Glutamatergic neuron (in vitro differentiated cells): ENCODE measurements at regions not wholly inside any gene's neighbourhood (a gene's known extent, or its start where the extent isn't known, plus 50 kb on each side); places are given as distances from the start of the nearest gene placed in this dataset.
A peak's percentile ranks its signal among the peaks of the same experiment; 100 is the strongest.

Experiments used
- DNase-seq: peaks from one replicate; pipeline ENCODE4 v3.0.0; 2022
- H3K27ac Mint-ChIP-seq: one replicate; pipeline ENCODE4 v1.8.0; 2020; ENCODE audit warnings: mild to moderate bottlenecking, mixed read lengths, inconsistent platforms; ENCODE audit not compliant: unreplicated experiment
- H3K27me3 Mint-ChIP-seq: one replicate; pipeline ENCODE4 v1.8.0; 2020; ENCODE audit warnings: mild to moderate bottlenecking, moderate library complexity, mixed read lengths, inconsistent platforms; ENCODE audit not compliant: unreplicated experiment
- H3K36me3 Mint-ChIP-seq: one replicate; pipeline ENCODE4 v1.8.0; 2020; ENCODE audit warnings: mild to moderate bottlenecking, mixed read lengths, inconsistent platforms; ENCODE audit not compliant: unreplicated experiment
- H3K4me1 Mint-ChIP-seq: one replicate; pipeline ENCODE4 v1.8.0; 2020; ENCODE audit warnings: mild to moderate bottlenecking, low read depth, mixed read lengths, inconsistent platforms; ENCODE audit not compliant: unreplicated experiment
- H3K4me3 Mint-ChIP-seq: one replicate; pipeline ENCODE4 v1.8.0; 2020; ENCODE audit warnings: mild to moderate bottlenecking, mixed read lengths, inconsistent platforms; ENCODE audit not compliant: unreplicated experiment
- H3K9me3 Mint-ChIP-seq: one replicate; pipeline ENCODE4 v1.8.0; 2020; ENCODE audit warnings: mild to moderate bottlenecking, moderate library complexity, mixed read lengths, inconsistent platforms; ENCODE audit not compliant: unreplicated experiment
- TF ChIP-seq, protein P1 (sequence below): fragments of 200-600 bp; sonication (generic); IDR thresholded peaks from one replicate; pipeline ENCODE4 v1.5.0; 2021; ENCODE audit not compliant: partially characterized antibody, unreplicated experiment

GRCh38 chr1:30601316-30602085 lies 121.9 kb downstream of the MATN1 start:
- peak overlapping the region; percentile 11 for H3K4me3 Mint-ChIP-seq
- TF ChIP-seq, protein P1, sequence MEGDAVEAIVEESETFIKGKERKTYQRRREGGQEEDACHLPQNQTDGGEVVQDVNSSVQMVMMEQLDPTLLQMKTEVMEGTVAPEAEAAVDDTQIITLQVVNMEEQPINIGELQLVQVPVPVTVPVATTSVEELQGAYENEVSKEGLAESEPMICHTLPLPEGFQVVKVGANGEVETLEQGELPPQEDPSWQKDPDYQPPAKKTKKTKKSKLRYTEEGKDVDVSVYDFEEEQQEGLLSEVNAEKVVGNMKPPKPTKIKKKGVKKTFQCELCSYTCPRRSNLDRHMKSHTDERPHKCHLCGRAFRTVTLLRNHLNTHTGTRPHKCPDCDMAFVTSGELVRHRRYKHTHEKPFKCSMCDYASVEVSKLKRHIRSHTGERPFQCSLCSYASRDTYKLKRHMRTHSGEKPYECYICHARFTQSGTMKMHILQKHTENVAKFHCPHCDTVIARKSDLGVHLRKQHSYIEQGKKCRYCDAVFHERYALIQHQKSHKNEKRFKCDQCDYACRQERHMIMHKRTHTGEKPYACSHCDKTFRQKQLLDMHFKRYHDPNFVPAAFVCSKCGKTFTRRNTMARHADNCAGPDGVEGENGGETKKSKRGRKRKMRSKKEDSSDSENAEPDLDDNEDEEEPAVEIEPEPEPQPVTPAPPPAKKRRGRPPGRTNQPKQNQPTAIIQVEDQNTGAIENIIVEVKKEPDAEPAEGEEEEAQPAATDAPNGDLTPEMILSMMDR = no peak
- H3K27me3 Mint-ChIP-seq = no peaks in the 10 kb centered on the region
- H3K27ac Mint-ChIP-seq = no peak overlapping the region
- H3K4me1 Mint-ChIP-seq = peaks cover 6% of the 10 kb centered on the region
- H3K9me3 Mint-ChIP-seq = peaks cover 3% of the 10 kb centered on the region
- DNase-seq = no peak
- H3K36me3 Mint-ChIP-seq = peaks cover 8% of the 10 kb centered on the region

DNA sequence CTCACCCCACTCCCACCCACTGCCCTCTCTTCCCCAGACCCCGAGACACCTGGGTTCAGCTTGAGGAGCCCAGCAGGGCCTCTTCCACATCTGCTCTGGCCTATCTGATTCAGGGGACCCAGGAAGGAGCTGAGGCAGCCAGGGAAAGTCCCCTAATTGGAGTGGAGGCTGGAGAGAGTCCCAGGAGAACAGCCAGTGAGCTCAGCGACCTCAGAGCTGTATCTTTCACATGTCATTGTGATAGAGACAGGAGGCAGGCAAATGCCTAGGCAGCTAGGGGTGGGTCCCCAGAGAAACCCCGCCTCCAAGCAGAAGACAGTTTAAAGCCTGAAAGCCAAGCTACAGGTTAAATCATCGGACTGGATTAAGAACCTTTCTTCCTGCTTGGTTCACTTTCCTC lies 122.7 kb downstream of the MATN1 start:
- peaks cover 3% of the 10 kb centered on the region for H3K9me3 Mint-ChIP-seq
- peak overlapping the region; percentile 33 for H3K27ac Mint-ChIP-seq
- TF ChIP-seq, protein P1 = no peak
- no peaks in the 10 kb centered on the region for H3K27me3 Mint-ChIP-seq
- no peak for DNase-seq
- H3K36me3 Mint-ChIP-seq = peaks cover 8% of the 10 kb centered on the region
- peaks cover 5% of the 10 kb centered on the region for H3K4me1 Mint-ChIP-seq
- no peak overlapping the region for H3K4me3 Mint-ChIP-seq

GRCh38 chr1:30600258-30600657 lies 123.1 kb downstream of the MATN1 start:
- Mint-ChIP-seq H3K9me3 (peaks cover 3% of the 10 kb centered on the region), H3K27ac (no peak overlapping the region), H3K36me3 (peaks cover 8% of the 10 kb centered on the region), H3K27me3 (no peaks in the 10 kb centered on the region), H3K4me3 (no peak overlapping the region), H3K4me1 (peaks cover 5% of the 10 kb centered on the region)
- TF ChIP-seq, protein P1 = no peak
- DNase-seq = no peak

DNA sequence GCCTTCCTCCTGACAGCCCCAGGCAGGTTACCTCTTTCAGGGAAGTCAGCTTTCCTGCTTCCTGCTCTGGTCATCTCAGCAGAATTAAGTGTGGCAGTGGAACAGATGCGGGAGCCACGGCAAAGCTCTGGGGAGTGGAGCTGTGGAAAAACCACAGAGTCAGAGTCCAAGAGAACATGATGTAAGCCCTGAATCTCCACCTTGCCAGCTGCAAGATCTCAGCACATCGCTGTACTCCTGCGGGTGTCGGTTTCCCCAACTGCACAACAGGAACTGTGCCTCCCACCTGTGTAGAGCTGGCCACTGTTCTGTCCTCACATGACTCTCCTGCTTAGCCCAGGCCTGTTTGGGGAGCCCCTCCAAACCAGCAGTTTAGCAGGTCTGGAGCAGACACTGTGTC lies 123.7 kb downstream of the MATN1 start:
- Mint-ChIP-seq H3K9me3 (peaks cover 3% of the 10 kb centered on the region), H3K4me3 (no peak overlapping the region), H3K27me3 (no peaks in the 10 kb centered on the region), H3K4me1 (peaks cover 5% of the 10 kb centered on the region), H3K27ac (no peak overlapping the region), H3K36me3 (peaks cover 8% of the 10 kb centered on the region)
- TF ChIP-seq, protein P1 = no peak
- no peak for DNase-seq

GRCh38 chr1:30598571-30599114 lies 124.7 kb downstream of the MATN1 start:
- Mint-ChIP-seq H3K4me3 (no peak overlapping the region), H3K4me1 (peaks cover 5% of the 10 kb centered on the region), H3K9me3 (peaks cover 3% of the 10 kb centered on the region), H3K36me3 (peaks cover 8% of the 10 kb centered on the region), H3K27ac (no peak overlapping the region), H3K27me3 (no peaks in the 10 kb centered on the region)
- DNase-seq = no peak
- TF ChIP-seq, protein P1 = no peak
